GM23248 (cell line): ENCODE measurements at regions not wholly inside any gene's neighbourhood (a gene's known extent, or its start where the extent isn't known, plus 50 kb on each side); places are given as distances from the start of the nearest gene placed in this dataset.

Source experiments
- EZH2 ChIP-seq: fragments of 200-600 bp; sonication (generic); IDR thresholded peaks from 2 replicates; pipeline ENCODE4 v1.6.1; 2018; ENCODE audit warnings: antibody characterized with exemption, mild to moderate bottlenecking; ENCODE audit not compliant: insufficient read depth, poor library complexity, severe bottlenecking
- EZH2phosphoT487 ChIP-seq: fragments of 200-600 bp; sonication (generic); IDR thresholded peaks from 2 replicates; pipeline ENCODE4 v1.6.1; 2018; ENCODE audit warnings: antibody characterized with exemption, moderate library complexity, mild to moderate bottlenecking, low read depth; ENCODE audit not compliant: insufficient read depth

- TF ChIP-seq EZH2 = no peak
- TF ChIP-seq EZH2phosphoT487 = no peak
Measured at GRCh38 chr11:42410251-42410955, 901.4 kb upstream of the API5 start.
